HEK293 (cell line): ENCODE measurements at regions not wholly inside any gene's neighbourhood (a gene's known extent, or its start where the extent isn't known, plus 50 kb on each side); places are given as distances from the start of the nearest gene placed in this dataset.
A peak's percentile ranks its signal among the peaks of the same experiment; 100 is the strongest.

Experiments used
- CTCF ChIA-PET: fragments of 350-600 bp; formaldehyde crosslinking; extraction: SDS; loops from one replicate; lab custom pipeline; 2021; ENCODE audit warnings: antibody characterized with exemption; lab: Yijun Ruan, JAX
- POLR2A ChIA-PET: fragments of 300-600 bp; formaldehyde crosslinking; extraction: SDS; loops from one replicate; lab custom pipeline; 2020; ENCODE audit warnings: antibody characterized with exemption, inconsistent platforms; lab: Yijun Ruan, JAX
- H3K27ac ChIP-seq: fragments of 200-500 bp; sonication (Bioruptor generic); 2 replicates; pipeline ENCODE4 v1.5.1; 2014; ENCODE audit warnings: low read depth, low read length, control low read depth, inconsistent platforms; ENCODE audit errors: extremely low read depth
- H3K36me3 ChIP-seq, 2 experiments: fragments of 200-500 bp in 1 of 2; sonication (Bioruptor generic) in 1 of 2; 1 replicate in 1 of 2; 2 replicates in 1 of 2; pipeline ENCODE4 v1.5.1; 2014 to 2017; ENCODE audit warnings: inconsistent platforms in 2 of 2, low read length in 2 of 2; ENCODE audit not compliant: control insufficient read depth in 2 of 2, insufficient read depth in 1 of 2
- H3K4me1 ChIP-seq: fragments of 200-500 bp; sonication (Bioruptor generic); 2 replicates; pipeline ENCODE4 v1.5.1; 2014; ENCODE audit warnings: mild to moderate bottlenecking, low read length, inconsistent platforms; ENCODE audit not compliant: control insufficient read depth, insufficient read depth
- H3K4me3 ChIP-seq: 2 replicates; pipeline ENCODE4 v1.5.1; 2011; ENCODE audit warnings: low read depth, mild to moderate bottlenecking, control low read depth, low read length, moderate library complexity
- H3K9me3 ChIP-seq: fragments of 200-500 bp; sonication (Bioruptor generic); 2 replicates; pipeline ENCODE4 v1.5.1; 2014; ENCODE audit warnings: low read depth, low read length, inconsistent platforms; ENCODE audit not compliant: control insufficient read depth, insufficient read depth
- CTCF ChIP-seq: fragments of 450-650 bp; formaldehyde crosslinking; IDR thresholded peaks from 2 replicates; pipeline ENCODE4 v1.5.1; 2016; ENCODE audit warnings: missing biosample characterization, missing genetic modification characterization
- KLF10 ChIP-seq: fragments of 450-650 bp; IDR thresholded peaks from 2 replicates; pipeline ENCODE4 v1.5.1; 2018; ENCODE audit warnings: missing biosample characterization, mild to moderate bottlenecking, missing genetic modification characterization
- KLF9 ChIP-seq: fragments of 450-650 bp; formaldehyde crosslinking; IDR thresholded peaks from 2 replicates; pipeline ENCODE4 v1.5.1; 2016; ENCODE audit warnings: missing biosample characterization, missing genetic modification characterization, low read depth
- MYNN ChIP-seq: fragments of 450-650 bp; formaldehyde crosslinking; IDR thresholded peaks from 2 replicates; pipeline ENCODE4 v1.5.1; 2016; ENCODE audit warnings: missing biosample characterization, missing genetic modification characterization, borderline replicate concordance
- PATZ1 ChIP-seq: fragments of 450-650 bp; formaldehyde crosslinking; IDR thresholded peaks from 2 replicates; pipeline ENCODE4 v1.5.1; 2016; ENCODE audit warnings: missing biosample characterization, missing genetic modification characterization
- SALL2 ChIP-seq: fragments of 450-650 bp; formaldehyde crosslinking; IDR thresholded peaks from 2 replicates; pipeline ENCODE4 v1.5.0; 2017; ENCODE audit warnings: missing biosample characterization, mild to moderate bottlenecking, missing genetic modification characterization, borderline replicate concordance
- WT1 ChIP-seq: fragments of 450-650 bp; formaldehyde crosslinking; IDR thresholded peaks from 2 replicates; pipeline ENCODE4 v1.5.1; 2016; ENCODE audit warnings: missing biosample characterization, missing genetic modification characterization
- ZBTB48 ChIP-seq: fragments of 450-650 bp; formaldehyde crosslinking; IDR thresholded peaks from 2 replicates; pipeline ENCODE4 v1.5.1; 2016; ENCODE audit warnings: missing biosample characterization, missing genetic modification characterization
- ZBTB49 ChIP-seq: fragments of 450-650 bp; formaldehyde crosslinking; IDR thresholded peaks from 2 replicates; pipeline ENCODE4 v1.5.1; 2016; ENCODE audit warnings: missing biosample characterization, missing genetic modification characterization, low read depth
- ZNF132 ChIP-seq: fragments of 450-650 bp; formaldehyde crosslinking; IDR thresholded peaks from 2 replicates; pipeline ENCODE4 v1.5.1; 2017; ENCODE audit warnings: missing biosample characterization, missing genetic modification characterization, borderline replicate concordance
- ZNF140 ChIP-seq: fragments of 450-650 bp; formaldehyde crosslinking; IDR thresholded peaks from 2 replicates; pipeline ENCODE4 v1.5.1; 2016; ENCODE audit warnings: missing biosample characterization, missing genetic modification characterization
- ZNF169 ChIP-seq: fragments of 450-650 bp; formaldehyde crosslinking; IDR thresholded peaks from 2 replicates; pipeline ENCODE4 v1.5.1; 2016; ENCODE audit warnings: missing biosample characterization, missing genetic modification characterization
- ZNF174 ChIP-seq: fragments of 450-650 bp; formaldehyde crosslinking; IDR thresholded peaks from 2 replicates; pipeline ENCODE4 v1.5.0; 2017; ENCODE audit warnings: missing biosample characterization, mild to moderate bottlenecking, missing genetic modification characterization
- ZNF324 ChIP-seq: fragments of 450-650 bp; formaldehyde crosslinking; IDR thresholded peaks from 2 replicates; pipeline ENCODE4 v1.5.1; 2016; ENCODE audit warnings: missing biosample characterization, missing genetic modification characterization
- ZNF350 ChIP-seq: fragments of 450-650 bp; formaldehyde crosslinking; IDR thresholded peaks from 2 replicates; pipeline ENCODE4 v1.5.0; 2017; ENCODE audit warnings: missing biosample characterization, mild to moderate bottlenecking, missing genetic modification characterization
- ZNF404 ChIP-seq: fragments of 450-650 bp; formaldehyde crosslinking; IDR thresholded peaks from 2 replicates; pipeline ENCODE4 v1.5.1; 2017; ENCODE audit warnings: missing biosample characterization, missing genetic modification characterization
- ZNF510 ChIP-seq: fragments of 450-650 bp; formaldehyde crosslinking; IDR thresholded peaks from 2 replicates; pipeline ENCODE4 v1.5.1; 2018; ENCODE audit warnings: mild to moderate bottlenecking, missing genetic modification characterization, missing biosample characterization; ENCODE audit not compliant: insufficient replicate concordance
- ZNF514 ChIP-seq: fragments of 450-650 bp; formaldehyde crosslinking; IDR thresholded peaks from 2 replicates; pipeline ENCODE4 v1.5.1; 2016; ENCODE audit warnings: missing biosample characterization, missing genetic modification characterization
- ZNF561 ChIP-seq: fragments of 450-650 bp; IDR thresholded peaks from 2 replicates; pipeline ENCODE4 v1.5.1; 2018; ENCODE audit warnings: missing biosample characterization, missing genetic modification characterization, borderline replicate concordance
- ZNF585B ChIP-seq: fragments of 450-650 bp; formaldehyde crosslinking; IDR thresholded peaks from 2 replicates; pipeline ENCODE4 v1.5.1; 2016; ENCODE audit warnings: missing biosample characterization, missing genetic modification characterization
- ZNF629 ChIP-seq: fragments of 450-650 bp; formaldehyde crosslinking; IDR thresholded peaks from 2 replicates; pipeline ENCODE4 v1.5.1; 2017; ENCODE audit warnings: missing biosample characterization, missing genetic modification characterization
- ZNF654 ChIP-seq: fragments of 450-650 bp; formaldehyde crosslinking; IDR thresholded peaks from 2 replicates; pipeline ENCODE4 v1.5.1; 2016; ENCODE audit warnings: low read depth, missing biosample characterization, missing genetic modification characterization
- ZNF701 ChIP-seq: fragments of 450-650 bp; formaldehyde crosslinking; IDR thresholded peaks from 2 replicates; pipeline ENCODE4 v1.5.1; 2016; ENCODE audit warnings: missing biosample characterization, missing genetic modification characterization
- ZNF707 ChIP-seq: fragments of 450-650 bp; formaldehyde crosslinking; IDR thresholded peaks from 2 replicates; pipeline ENCODE4 v1.5.1; 2016; ENCODE audit warnings: missing biosample characterization, missing genetic modification characterization
- ZNF837 ChIP-seq: fragments of 450-650 bp; formaldehyde crosslinking; IDR thresholded peaks from 2 replicates; pipeline ENCODE4 v1.5.1; 2016; ENCODE audit warnings: missing biosample characterization, missing genetic modification characterization
- ZSCAN16 ChIP-seq: fragments of 450-650 bp; formaldehyde crosslinking; IDR thresholded peaks from 2 replicates; pipeline ENCODE4 v1.5.1; 2016; ENCODE audit warnings: missing biosample characterization, missing genetic modification characterization
- ZXDB ChIP-seq: fragments of 450-650 bp; formaldehyde crosslinking; IDR thresholded peaks from 2 replicates; pipeline ENCODE4 v1.5.1; 2016; ENCODE audit warnings: missing biosample characterization, missing genetic modification characterization
- TF ChIP-seq, protein P1 (sequence below): fragments of 450-650 bp; formaldehyde crosslinking; IDR thresholded peaks from 2 replicates; pipeline ENCODE4 v1.5.1; 2016; ENCODE audit warnings: missing biosample characterization, missing genetic modification characterization
- TF ChIP-seq, protein P2 (sequence below): fragments of 450-650 bp; formaldehyde crosslinking; IDR thresholded peaks from 2 replicates; pipeline ENCODE4 v1.5.1; 2016; ENCODE audit warnings: missing biosample characterization, missing genetic modification characterization

- ChIA-PET POLR2A (no interaction called here), CTCF (interaction anchor here (0.6 to 1.5 kb wide), 4 partner anchors 9 to 838 kb away, joined by 3 read pairs; no protein-coding TSS in a partner anchor)
- Histone ChIP-seq H3K4me3 (no peak overlapping the region), H3K27ac (no peak overlapping the region), H3K4me1 (peaks cover 3% of the 10 kb centered on the region; the same call in 1 of the 2 replicates), H3K9me3 (no peaks in the 10 kb centered on the region), H3K36me3 (no peaks in the 10 kb centered on the region)
- no peak for TF ChIP-seq ZNF404 (tag by site-specific recombination)
- no peak for TF ChIP-seq ZSCAN16
- TF ChIP-seq ZXDB = no peak
- TF ChIP-seq, protein P1, sequence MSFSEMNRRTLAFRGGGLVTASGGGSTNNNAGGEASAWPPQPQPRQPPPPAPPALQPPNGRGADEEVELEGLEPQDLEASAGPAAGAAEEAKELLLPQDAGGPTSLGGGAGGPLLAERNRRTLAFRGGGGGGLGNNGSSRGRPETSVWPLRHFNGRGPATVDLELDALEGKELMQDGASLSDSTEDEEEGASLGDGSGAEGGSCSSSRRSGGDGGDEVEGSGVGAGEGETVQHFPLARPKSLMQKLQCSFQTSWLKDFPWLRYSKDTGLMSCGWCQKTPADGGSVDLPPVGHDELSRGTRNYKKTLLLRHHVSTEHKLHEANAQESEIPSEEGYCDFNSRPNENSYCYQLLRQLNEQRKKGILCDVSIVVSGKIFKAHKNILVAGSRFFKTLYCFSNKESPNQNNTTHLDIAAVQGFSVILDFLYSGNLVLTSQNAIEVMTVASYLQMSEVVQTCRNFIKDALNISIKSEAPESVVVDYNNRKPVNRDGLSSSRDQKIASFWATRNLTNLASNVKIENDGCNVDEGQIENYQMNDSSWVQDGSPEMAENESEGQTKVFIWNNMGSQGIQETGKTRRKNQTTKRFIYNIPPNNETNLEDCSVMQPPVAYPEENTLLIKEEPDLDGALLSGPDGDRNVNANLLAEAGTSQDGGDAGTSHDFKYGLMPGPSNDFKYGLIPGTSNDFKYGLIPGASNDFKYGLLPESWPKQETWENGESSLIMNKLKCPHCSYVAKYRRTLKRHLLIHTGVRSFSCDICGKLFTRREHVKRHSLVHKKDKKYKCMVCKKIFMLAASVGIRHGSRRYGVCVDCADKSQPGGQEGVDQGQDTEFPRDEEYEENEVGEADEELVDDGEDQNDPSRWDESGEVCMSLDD (tag by site-specific recombination) = no peak
- no peak for TF ChIP-seq MYNN (tag by site-specific recombination)
- TF ChIP-seq KLF9 (tag by site-specific recombination) = no peak
- TF ChIP-seq ZNF350 (tag by site-specific recombination) = no peak
- TF ChIP-seq PATZ1 = no peak
- no peak for TF ChIP-seq ZNF140
- no peak for TF ChIP-seq ZNF701 (tag by site-specific recombination)
- TF ChIP-seq ZNF585B (tag by site-specific recombination) = no peak
- TF ChIP-seq WT1 (tag by site-specific recombination) = no peak
- TF ChIP-seq ZNF837 (tag by site-specific recombination) = no peak
- no peak for TF ChIP-seq ZNF510
- no peak for TF ChIP-seq ZNF132
- no peak for TF ChIP-seq ZBTB48 (tag by site-specific recombination)
- TF ChIP-seq ZNF561 (tag by site-specific recombination) = no peak
- no peak for TF ChIP-seq ZNF169
Observed at GRCh38 chr6:91031581-91031980, 444.7 kb upstream of the MAP3K7 start.

DNA sequence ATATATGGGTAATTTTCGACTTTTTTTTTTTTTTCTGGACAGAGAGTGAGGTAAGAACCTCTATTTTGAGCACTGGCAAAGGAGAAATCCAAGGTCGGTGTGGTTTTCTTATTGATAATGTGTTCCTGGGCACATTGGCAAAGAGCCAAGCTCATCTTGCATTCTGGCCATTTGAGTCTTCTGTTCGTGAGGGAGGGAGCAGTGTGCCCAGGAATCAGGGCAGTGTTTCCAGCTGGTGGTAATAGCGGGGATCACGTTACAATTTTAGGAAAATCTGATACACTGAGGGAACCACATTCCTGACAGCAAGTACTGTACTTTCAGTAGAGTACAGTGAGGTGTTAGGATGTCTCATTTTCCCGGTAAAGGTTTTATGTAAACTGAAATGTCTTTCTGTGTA lies 442.3 kb upstream of the MAP3K7 start:
- H3K27ac ChIP-seq = no peak overlapping the region
- H3K36me3 ChIP-seq = no peaks in the 10 kb centered on the region
- ChIA-PET CTCF (interaction anchor here (0.6 to 1.0 kb wide), 5 partner anchors 13 to 506 kb away, joined by 3 to 4 read pairs (median 3); no protein-coding TSS in a partner anchor), POLR2A (interaction anchor here (0.7 kb wide), 1 partner anchor 41 kb away, joined by 5 read pairs; no protein-coding TSS in a partner anchor)
- peaks cover 3% of the 10 kb centered on the region; the same call in 1 of the 2 replicates for H3K4me1 ChIP-seq
- H3K4me3 ChIP-seq = no peak overlapping the region
- H3K9me3 ChIP-seq = no peaks in the 10 kb centered on the region
- TF ChIP-seq ZNF629 = no peak
- TF ChIP-seq ZNF132 = no peak
- no peak for TF ChIP-seq SALL2 (tag by site-specific recombination)
- no peak for TF ChIP-seq ZNF514 (tag by site-specific recombination)
- TF ChIP-seq CTCF = no peak
- TF ChIP-seq ZNF324 (tag by site-specific recombination) = no peak
- no peak for TF ChIP-seq KLF10
- TF ChIP-seq ZBTB49 (tag by site-specific recombination) = no peak
- no peak for TF ChIP-seq ZNF707
- TF ChIP-seq ZNF174 = no peak
- TF ChIP-seq, protein P2, sequence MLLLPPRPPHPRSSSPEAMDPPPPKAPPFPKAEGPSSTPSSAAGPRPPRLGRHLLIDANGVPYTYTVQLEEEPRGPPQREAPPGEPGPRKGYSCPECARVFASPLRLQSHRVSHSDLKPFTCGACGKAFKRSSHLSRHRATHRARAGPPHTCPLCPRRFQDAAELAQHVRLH = 0 out of 2 replicates have a peak, but pooled peaks have one; percentile 18
- TF ChIP-seq ZNF654 (tag by site-specific recombination) = no peak
- TF ChIP-seq ZNF561 (tag by site-specific recombination) = no peak
